K562 (cell line): ENCODE measurements at regions not wholly inside any gene's neighbourhood (a gene's known extent, or its start where the extent isn't known, plus 50 kb on each side); places are given as distances from the start of the nearest gene placed in this dataset.

Source experiments
- ATAC-seq: fragments of 200-7000 bp; cut with Tn5 transposase; 3 replicates; pipeline ENCODE4 v1.9.1; 2020; ENCODE audit warnings: moderate library complexity
- BruUV-seq: library from RNA; stranded (reverse); fragments of 400-500 nt; replicated peaks from 2 replicates; lab custom pipeline; 2021; lab: Mats Ljungman, UMichigan
- CTCF ChIA-PET: fragments of 300-600 bp; formaldehyde crosslinking; extraction: SDS; loops from one replicate; lab custom pipeline; 2021; ENCODE audit warnings: low intra/inter-chr PET ratio; lab: Yijun Ruan, JAX
- POLR2A ChIA-PET: fragments of 300-600, 350-650 bp; sonication (Branson Sonifier 250); formaldehyde crosslinking; extraction: SDS; loops from one replicate; lab custom pipeline; 2021; ENCODE audit warnings: antibody characterized with exemption, inconsistent platforms; lab: Yijun Ruan, JAX
- DNase-seq, 4 experiments: peaks; one replicate each; pipeline versions ENCODE4 v3.0.0 to v3.0.0-alpha.2; 2011 to 2018; ENCODE audit warnings: low spot score in 3 of 4, mixed read lengths in 3 of 4; ENCODE audit errors: extremely low read depth in 1 of 4
- FAIRE-seq: peaks from 2 replicates; lab custom pipeline; 2011; peaks lifted over from hg19 to GRCh38; lab: Jason Lieb, UNC
- H2AFZ ChIP-seq: 2 replicates; pipeline ENCODE4 v1.6.0; 2011; ENCODE audit warnings: low read depth, low read length, control low read depth, inconsistent platforms
- H3K27ac ChIP-seq: fragments of 200-600 bp; 3 replicates; pipeline ENCODE4 v1.8.0; 2011; ENCODE audit warnings: low read depth, mild to moderate bottlenecking, control low read depth, inconsistent platforms, low read length, moderate library complexity, mixed read lengths; ENCODE audit errors: extremely low read depth
- H3K27me3 ChIP-seq, 2 experiments: fragments of 300-600 bp in 1 of 2; 2 replicates in 1 of 2; 3 replicates in 1 of 2; pipeline versions ENCODE4 v1.6.0 to v1.8.0; 2011; ENCODE audit warnings: inconsistent platforms in 2 of 2, low read length in 2 of 2, mild to moderate bottlenecking in 1 of 2, mixed read lengths in 1 of 2, moderate library complexity in 1 of 2; ENCODE audit not compliant: control insufficient read depth in 2 of 2, insufficient read depth in 2 of 2
- H3K36me3 ChIP-seq: fragments of 300-600 bp; 3 replicates; pipeline ENCODE4 v1.8.0; 2011; ENCODE audit warnings: mild to moderate bottlenecking, low read length, inconsistent platforms; ENCODE audit not compliant: control insufficient read depth, insufficient read depth
- H3K4me1 ChIP-seq, 2 experiments: fragments of 200-600 bp in 1 of 2; replicated peaks in 1 of 2; 2 replicates in 1 of 2; 3 replicates in 1 of 2; pipeline versions ENCODE4 v1.5.1 to v1.8.0; 2011; ENCODE audit warnings: inconsistent platforms in 2 of 2, low read length in 2 of 2, mild to moderate bottlenecking in 1 of 2, mixed read lengths in 1 of 2, moderate library complexity in 1 of 2; ENCODE audit not compliant: control insufficient read depth in 2 of 2, insufficient read depth in 2 of 2
- H3K4me2 ChIP-seq: 2 replicates; pipeline ENCODE4 v1.6.1; 2011; ENCODE audit warnings: low read length, control low read depth, inconsistent platforms, mixed read lengths; ENCODE audit not compliant: insufficient read depth
- H3K4me3 ChIP-seq: fragments of 200-600 bp; sonication (generic), shearing (Covaris generic); 2 replicates; pipeline ENCODE4 v1.5.1; 2016; ENCODE audit warnings: control low read depth, inconsistent platforms
- H3K79me2 ChIP-seq: fragments of 200-600 bp; 3 replicates; pipeline ENCODE4 v1.8.0; 2011; ENCODE audit warnings: low read length, inconsistent platforms; ENCODE audit not compliant: control insufficient read depth, insufficient read depth
- H3K9ac ChIP-seq, 2 experiments: 2 replicates each; pipeline versions ENCODE4 v1.6.0 to v1.6.1; 2011; ENCODE audit warnings: low read depth in 2 of 2, low read length in 2 of 2, control low read depth in 1 of 2, inconsistent platforms in 1 of 2, mild to moderate bottlenecking in 1 of 2, mixed read lengths in 1 of 2; ENCODE audit not compliant: insufficient read depth in 1 of 2
- H3K9me1 ChIP-seq: one replicate; pipeline ENCODE4 v1.6.0; 2011; ENCODE audit warnings: inconsistent platforms, mild to moderate bottlenecking, low read length, moderate library complexity; ENCODE audit not compliant: control insufficient read depth, insufficient read depth
- H3K9me3 ChIP-seq: replicated peaks from 2 replicates; pipeline ENCODE4 v1.5.1; 2011; ENCODE audit warnings: low read depth, low read length, inconsistent platforms; ENCODE audit not compliant: control insufficient read depth, insufficient read depth
- H4K20me1 ChIP-seq: replicated peaks from 2 replicates; pipeline ENCODE4 v1.6.1; 2011; ENCODE audit warnings: low read length, inconsistent platforms, mixed read lengths; ENCODE audit not compliant: control insufficient read depth, insufficient read depth
- CEBPB ChIP-seq: fragments of 450-650 bp; IDR thresholded peaks from 2 replicates; pipeline ENCODE4 v1.6.1; 2016; ENCODE audit warnings: missing genetic modification characterization, missing compliant biosample characterization
- DACH1 ChIP-seq: fragments of 450-650 bp; IDR thresholded peaks from 2 replicates; pipeline ENCODE4 v1.6.1; 2018; ENCODE audit not compliant: partially characterized antibody
- E4F1 ChIP-seq: fragments of 250-450 bp; sonication (Bioruptor Pico); IDR thresholded peaks from 2 replicates; pipeline ENCODE4 v1.5.0; 2021; ENCODE audit warnings: mild to moderate bottlenecking, borderline replicate concordance
- FOXJ3 ChIP-seq: sonication (generic); formaldehyde crosslinking; IDR thresholded peaks from 2 replicates; pipeline ENCODE4 v1.4.0; 2020; ENCODE audit warnings: mild to moderate bottlenecking, missing genetic modification reagents
- HBP1 ChIP-seq: fragments of 450-650 bp; formaldehyde crosslinking; IDR thresholded peaks from 2 replicates; pipeline ENCODE4 v1.4.0; 2022; ENCODE audit warnings: missing genetic modification characterization
- RUNX1 ChIP-seq: sonication (generic); IDR thresholded peaks from 2 replicates; pipeline ENCODE4 v1.6.1; 2016; ENCODE audit warnings: antibody characterized with exemption, low read depth
- SAP30 ChIP-seq: fragments of 200-600 bp; sonication (generic); IDR thresholded peaks from 2 replicates; pipeline ENCODE4 v1.6.1; 2012; ENCODE audit warnings: borderline replicate concordance, low read depth, mild to moderate bottlenecking, moderate library complexity, low read length, control low read depth, inconsistent platforms; ENCODE audit not compliant: insufficient read depth, poor library complexity, severe bottlenecking
- ZNF165 ChIP-seq: fragments of 250-450 bp; sonication (Bioruptor Pico); IDR thresholded peaks from 2 replicates; pipeline ENCODE4 v1.4.0; 2020; ENCODE audit warnings: borderline replicate concordance
- ZNF277 ChIP-seq: fragments of 250-450 bp; sonication (Bioruptor Pico); IDR thresholded peaks from 2 replicates; pipeline ENCODE4 v1.8.0; 2022; ENCODE audit warnings: inconsistent platforms, mild to moderate bottlenecking, moderate library complexity, borderline replicate concordance
- ZNF507 ChIP-seq: conservative IDR thresholded peaks from 2 replicates; pipeline ENCODE4 v1.6.1; 2017; ENCODE audit warnings: missing genetic modification characterization, missing compliant biosample characterization
- ZNF76 ChIP-seq: fragments of 250-450 bp; sonication (Bioruptor Pico); IDR thresholded peaks from 2 replicates; pipeline ENCODE4 v1.4.0; 2020; ENCODE audit warnings: mild to moderate bottlenecking, moderate library complexity, borderline replicate concordance
- ZSCAN29 ChIP-seq: fragments of 450-650 bp; IDR thresholded peaks from 2 replicates; pipeline ENCODE4 v1.6.1; 2017
- WGBS: fragments of 100-300 bp; shearing (Covaris generic); methylation state at CpG from one replicate; pipeline ENCODE4 v1.1.6; 2016; ENCODE audit warnings: low coverage, mixed read lengths; ENCODE audit not compliant: insufficient coverage; ENCODE audit errors: missing lambda C conversion rate; 5-methylcytosine and 5-hydroxymethylcytosine counted together
- in situ Hi-C: fragments of 300-500 bp; cut with MboI; formaldehyde crosslinking; loops from 4 replicates; pipeline ENCODE4 v1.15.0; 2018; ENCODE audit warnings: inconsistent platforms, mixed read lengths
- intact Hi-C: fragments of 100-400 bp; cut with micrococcal nuclease; formaldehyde crosslinking; loops from 2 replicates; pipeline ENCODE4 v1.14.2; 2022

GRCh38 chr2:35082072-35082471, 1273.5 kb upstream of the CRIM1 start:
- intact Hi-C loops, result no loop called here
- CTCF ChIA-PET, result no interaction called here
- TF ChIP-seq SAP30 (no peak), FOXJ3 (no peak), ZNF165 (CRISPR knock-in tag) (no peak), ZSCAN29 (no peak), ZNF277 (CRISPR knock-in tag) (no peak), ZNF507 (tag) (no peak), DACH1 (no peak), CEBPB (tag) (no peak), ZNF76 (CRISPR knock-in tag) (no peak), RUNX1 (no peak), E4F1 (CRISPR knock-in tag) (no peak), HBP1 (CRISPR knock-in tag) (no peak)

More at GRCh38 chr2:35082072-35082471, 1273.5 kb upstream of the CRIM1 start:
- DNase-seq (no peak), FAIRE-seq (no peak), ATAC-seq (no peak)
- Histone ChIP-seq H3K9me1 (no peaks in the 10 kb centered on the region), H3K9ac (no peak overlapping the region), H4K20me1 (no peaks in the 10 kb centered on the region), H3K4me2 (no peak overlapping the region), H3K4me3 (no peak overlapping the region), H3K27me3 (no peaks in the 10 kb centered on the region), H3K36me3 (no peaks in the 10 kb centered on the region), H3K9me3 (no peaks in the 10 kb centered on the region; the same call in none of the 2 replicates), H3K79me2 (no peaks in the 10 kb centered on the region), H3K27ac (no peak overlapping the region), H3K4me1 (no peaks in the 10 kb centered on the region), H2AFZ (no peak overlapping the region)
- in situ Hi-C loops, result no loop called here
- no TSS peak for BruUV-seq
- whole genome bisulfite sequencing, result 2% methylated on average over 4 of the region's 4 CpGs
- POLR2A ChIA-PET, result interaction anchor here (0.6 kb wide), 1 partner anchor 952 kb away, joined by 3 read pairs; no protein-coding TSS in a partner anchor
